Cardiac fibroblast (primary cell): ENCODE measurements at regions not wholly inside any gene's neighbourhood (a gene's known extent, or its start where the extent isn't known, plus 50 kb on each side); places are given as distances from the start of the nearest gene placed in this dataset.

Experiments used
- DNase-seq, 2 donors: peaks; one replicate each; pipeline versions ENCODE4 v3.0.0 to v3.0.0-alpha.2; 2010; ENCODE audit warnings: low read depth in 2 of 2
- H3K4me3 ChIP-seq, 2 donors: replicated peaks in 1 of 2; 1 replicate in 1 of 2; 2 replicates in 1 of 2; pipeline ENCODE4 v1.5.1; 2011; ENCODE audit warnings: low read depth in 2 of 2, low read length in 2 of 2, mild to moderate bottlenecking in 2 of 2, moderate library complexity in 1 of 2
- CTCF ChIP-seq: IDR thresholded peaks from one replicate; pipeline ENCODE4 v1.5.1; 2011; ENCODE audit warnings: low read depth, mild to moderate bottlenecking, low read length, inconsistent platforms

GRCh38 chr14:104440297-104440956 is 139.1 kb upstream of the C14orf180 start:
- no peak for TF ChIP-seq CTCF
- no peak for DNase-seq
- no peak overlapping the region for H3K4me3 ChIP-seq

- no peak overlapping the region for H3K4me3 ChIP-seq
- no peak for DNase-seq
- TF ChIP-seq CTCF: no peak
Measured at GRCh38 chr14:104441275-104442106, 138.1 kb upstream of the C14orf180 start.

- no peak overlapping the region for H3K4me3 ChIP-seq
- no peak for DNase-seq
- no peak for TF ChIP-seq CTCF
Measured at GRCh38 chr14:104442107-104442551, 137.4 kb upstream of the C14orf180 start.

- no peak for DNase-seq
- TF ChIP-seq CTCF: no peak
Measured at GRCh38 chr14:104442631-104443390, 136.8 kb upstream of the C14orf180 start.

GRCh38 chr14:104443391-104444158 is 136.0 kb upstream of the C14orf180 start:
- no peak for DNase-seq
- no peak for TF ChIP-seq CTCF

More at GRCh38 chr14:104442631-104443390, 136.8 kb upstream of the C14orf180 start:
- H3K4me3 ChIP-seq: no peak overlapping the region

More at GRCh38 chr14:104443391-104444158, 136.0 kb upstream of the C14orf180 start:
- H3K4me3 ChIP-seq: no peak overlapping the region
